ENCODE measurements at regions not wholly inside any gene's neighbourhood (a gene's known extent, or its start where the extent isn't known, plus 50 kb on each side); places are given as distances from the start of the nearest gene placed in this dataset.
"Not testable (repeated sequence)": the region's sequence is repeated elsewhere in the genome, so short reads cannot be mapped to it uniquely, and the experiment has no call there.

DNA sequence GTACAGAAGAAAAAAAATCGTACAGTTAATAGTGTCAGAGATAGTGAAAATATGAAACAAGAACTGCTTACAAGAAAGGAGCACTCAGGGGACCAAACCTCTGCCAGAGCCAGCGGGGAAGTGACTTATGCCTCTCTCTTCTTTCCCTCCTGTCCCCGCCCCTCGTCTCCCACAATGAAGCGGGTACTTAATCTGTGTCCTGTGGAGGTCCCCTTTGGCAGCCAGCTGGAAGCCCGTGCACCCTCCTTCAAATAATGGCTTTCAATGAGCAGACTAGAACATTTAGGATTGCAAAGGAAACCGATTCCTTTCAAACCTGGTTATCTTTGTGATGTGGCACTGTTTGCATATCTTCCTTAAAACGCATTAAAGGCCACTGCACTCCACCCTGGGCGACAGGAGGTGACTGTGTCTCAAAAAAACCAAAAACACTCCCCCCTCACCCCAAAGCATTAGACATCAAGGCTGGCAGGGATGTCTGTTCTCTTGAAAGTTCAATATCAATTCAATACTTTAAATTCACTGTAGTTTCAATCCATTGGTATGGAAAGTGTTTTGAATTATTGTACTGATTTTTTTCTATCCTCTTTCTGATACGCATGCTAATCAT is 51.7 kb downstream of the PPIAL4C start:
- H3K4me3 ChIP-seq; DNase-seq; H3K9me3 ChIP-seq; H3K4me1 ChIP-seq; H3K36me3 ChIP-seq; intact Hi-C loops (cut with DNase I); ATAC-seq; H3K27me3 ChIP-seq (ENCODE audit: low read depth): not testable (repeated sequence)
- H3K27ac ChIP-seq = peak overlapping the region; percentile 95

DNA sequence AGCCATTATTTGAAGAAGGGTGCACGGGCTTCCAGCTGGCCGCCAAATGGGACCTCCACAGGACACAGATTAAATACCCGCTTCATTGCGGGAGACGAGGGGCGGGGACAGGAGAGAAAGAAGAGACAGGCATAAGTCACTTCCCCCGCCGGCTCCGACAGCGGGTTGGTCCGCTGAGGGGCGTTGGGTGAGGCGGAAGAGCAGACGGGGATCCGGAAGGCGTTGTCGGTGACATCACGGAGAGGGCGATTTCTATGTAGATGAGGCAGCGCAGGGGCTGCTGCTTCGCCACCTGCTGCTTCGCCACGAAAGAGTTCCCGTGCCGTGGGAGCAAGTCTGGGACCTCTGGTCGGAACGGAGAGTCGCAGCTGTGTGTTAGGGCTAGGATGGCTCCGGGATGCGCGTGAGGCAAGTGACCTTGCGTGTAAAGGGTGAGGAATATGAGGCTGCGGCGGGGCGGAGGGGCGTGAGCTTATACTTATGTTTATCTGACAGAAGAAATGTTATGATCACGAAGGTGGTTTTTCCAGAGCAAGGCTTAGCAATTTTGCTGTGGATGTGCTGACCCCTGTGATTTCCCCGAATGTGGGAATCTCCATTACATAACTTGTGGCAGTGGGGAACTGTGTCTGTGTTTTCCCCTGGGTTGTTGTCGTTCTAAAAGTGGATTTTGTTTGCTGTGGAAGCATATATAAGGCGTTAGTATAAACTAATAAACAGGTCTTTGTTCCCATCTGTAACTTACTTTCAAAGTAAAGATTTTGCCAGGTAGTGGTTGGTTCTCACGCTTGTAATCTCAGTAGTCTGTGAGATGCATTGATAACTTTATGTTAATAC is 52.9 kb downstream of the PPIAL4C start:
- peak; percentile 96 for DNase-seq
- Histone ChIP-seq H3K27ac (peak overlapping the region; percentile 95), H3K4me3 (peak overlapping the region; percentile 55)
- intact Hi-C loops (cut with DNase I); H3K4me1 ChIP-seq; H3K36me3 ChIP-seq; H3K27me3 ChIP-seq (ENCODE audit: low read depth); H3K9me3 ChIP-seq: not testable (repeated sequence)
- peak; percentile 97 to 98 for ATAC-seq

DNA sequence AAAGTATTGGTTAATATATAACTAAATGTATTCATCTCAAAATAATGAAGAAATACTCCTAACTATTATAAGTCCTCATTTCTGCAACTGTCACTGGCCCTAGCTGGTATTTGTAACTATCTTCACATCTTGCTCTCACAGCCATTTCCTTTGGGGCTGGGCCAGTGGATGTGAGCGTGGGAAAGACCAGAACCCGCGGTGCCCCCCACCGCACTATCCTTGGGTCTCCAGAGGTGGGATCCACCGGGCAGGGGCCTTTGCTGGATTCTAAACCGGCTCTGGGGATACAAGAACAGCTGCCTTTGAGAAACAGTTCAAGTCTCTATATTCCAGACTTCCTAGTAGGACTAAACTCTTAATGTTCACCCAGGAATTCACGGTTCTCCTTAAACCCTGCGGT is 54.8 kb downstream of the PPIAL4C start:
- H3K27me3 ChIP-seq (ENCODE audit: low read depth); H3K36me3 ChIP-seq; ATAC-seq; DNase-seq; H3K9me3 ChIP-seq; H3K4me1 ChIP-seq; H3K4me3 ChIP-seq; intact Hi-C loops (cut with DNase I); H3K27ac ChIP-seq: not testable (repeated sequence)

DNA sequence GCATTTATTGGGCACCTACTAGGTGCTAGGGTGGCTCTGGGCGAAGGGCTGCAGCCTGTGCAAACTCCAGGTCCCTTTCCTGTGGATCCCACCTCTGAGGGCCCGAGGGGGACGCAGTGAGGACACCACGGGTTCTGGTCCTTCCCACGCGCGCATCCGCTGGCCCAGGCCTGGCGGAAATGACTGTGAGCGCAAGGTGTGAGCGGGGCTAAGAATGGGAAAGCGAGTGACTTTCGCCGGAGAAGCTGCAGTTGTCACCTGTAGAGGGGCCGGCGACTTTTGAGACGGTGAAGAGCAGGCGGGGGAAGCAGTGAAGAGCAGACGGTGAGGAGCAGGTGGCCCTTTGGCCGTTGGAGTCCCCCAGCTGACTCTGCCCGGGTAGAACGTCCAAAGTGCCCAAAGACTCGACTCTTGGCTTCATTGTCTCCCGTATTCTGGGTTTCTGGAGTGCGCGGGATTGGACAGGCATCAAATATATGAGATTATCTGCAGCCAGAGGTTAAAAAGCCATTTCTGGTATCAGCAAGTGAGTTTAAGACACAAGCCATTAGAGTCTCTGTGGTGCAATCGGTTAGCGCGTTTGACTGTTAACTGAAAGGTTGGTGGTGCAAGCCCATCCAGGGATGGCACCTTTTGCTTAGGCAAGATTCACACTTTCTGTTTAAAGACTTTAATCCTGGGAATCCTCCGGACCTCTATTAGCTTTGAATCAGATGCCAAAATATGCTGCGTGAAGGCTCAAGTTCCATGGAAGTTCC is 55.4 kb downstream of the PPIAL4C start:
- H3K27me3 ChIP-seq (ENCODE audit: low read depth); intact Hi-C loops (cut with DNase I); H3K9me3 ChIP-seq; DNase-seq; H3K4me1 ChIP-seq; H3K36me3 ChIP-seq; H3K27ac ChIP-seq; ATAC-seq; H3K4me3 ChIP-seq: not testable (repeated sequence)

DNA sequence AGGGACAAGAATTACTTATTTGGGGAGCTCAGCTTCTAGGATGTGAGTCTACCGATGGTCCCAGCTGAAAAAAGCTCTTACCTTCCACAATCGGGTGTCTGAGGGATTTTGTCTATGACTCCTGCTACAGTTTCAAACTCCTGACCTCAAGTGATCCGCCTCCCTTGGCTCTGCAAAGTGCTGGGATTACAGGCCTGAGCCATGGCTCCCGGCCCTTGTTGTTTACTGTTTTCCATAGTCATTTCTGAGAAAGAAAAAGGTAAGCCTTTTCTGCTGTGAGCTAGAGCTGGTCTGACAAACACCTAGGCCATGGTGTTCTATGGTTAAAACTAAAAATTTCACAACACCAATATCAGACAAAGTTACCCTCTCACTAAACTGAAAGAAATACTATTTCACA is 57.5 kb downstream of the PPIAL4C start:
- H3K4me1 ChIP-seq; H3K9me3 ChIP-seq; H3K36me3 ChIP-seq; H3K4me3 ChIP-seq; intact Hi-C loops (cut with DNase I); H3K27me3 ChIP-seq (ENCODE audit: low read depth); H3K27ac ChIP-seq; DNase-seq; ATAC-seq: not testable (repeated sequence)

DNA sequence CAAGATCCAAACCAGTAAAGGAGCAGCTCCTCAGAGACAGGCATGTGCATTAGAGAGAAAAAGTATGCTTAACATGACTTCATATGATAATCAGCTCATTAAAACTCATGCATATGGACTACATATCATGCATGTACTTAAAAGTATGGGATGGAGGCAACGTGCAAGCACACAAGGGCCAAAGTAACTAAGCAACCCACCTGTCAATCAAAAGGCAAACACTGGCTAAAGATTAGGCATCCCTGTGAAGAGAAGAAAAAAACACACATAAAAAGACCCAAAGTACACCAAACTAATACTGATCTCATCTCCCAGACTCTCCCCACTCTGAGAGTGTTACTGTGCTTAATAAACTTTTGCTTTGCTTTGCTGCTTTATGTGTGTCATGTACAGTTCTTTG is 61.2 kb downstream of the PPIAL4C start:
- H3K4me3 ChIP-seq; intact Hi-C loops (cut with DNase I); DNase-seq; H3K27ac ChIP-seq; H3K27me3 ChIP-seq (ENCODE audit: low read depth); H3K36me3 ChIP-seq; ATAC-seq; H3K4me1 ChIP-seq; H3K9me3 ChIP-seq: not testable (repeated sequence)

DNA sequence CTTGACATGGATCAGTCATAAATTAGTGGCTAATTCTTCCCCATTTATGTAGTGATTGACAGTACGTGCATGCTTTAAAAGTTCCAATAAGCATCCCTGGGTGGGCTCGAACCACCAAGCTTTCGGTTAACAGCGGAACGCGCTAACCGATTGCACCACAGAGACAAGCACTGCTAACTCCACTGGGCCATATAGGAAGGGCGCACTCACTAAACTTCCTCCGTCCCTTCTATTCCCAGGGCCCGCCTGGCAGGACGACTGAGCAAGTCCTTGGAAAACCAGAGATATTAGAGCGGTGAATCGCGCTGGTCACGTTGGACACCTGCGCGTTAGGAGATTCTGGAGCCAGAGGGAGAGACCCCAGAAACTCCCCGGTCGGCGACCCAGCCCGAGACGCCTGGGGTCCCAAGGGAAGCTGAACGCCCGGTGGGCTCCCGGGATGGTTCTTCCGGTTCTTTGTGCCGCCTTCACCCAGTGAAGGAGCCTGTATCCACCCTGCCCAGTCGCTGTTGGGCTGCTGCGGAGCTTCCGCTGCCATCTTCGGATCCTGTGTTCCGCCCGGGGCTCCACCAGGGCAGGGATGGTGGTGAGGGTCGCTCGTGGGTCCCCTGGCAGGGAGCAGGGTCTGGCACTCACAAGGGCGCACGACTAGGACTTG is 62.8 kb downstream of the PPIAL4C start:
- H3K9me3 ChIP-seq; H3K27ac ChIP-seq; H3K27me3 ChIP-seq (ENCODE audit: low read depth); H3K4me1 ChIP-seq; intact Hi-C loops (cut with DNase I); H3K36me3 ChIP-seq; DNase-seq: not testable (repeated sequence)
- peak overlapping the region; percentile 50 for H3K4me3 ChIP-seq
- ATAC-seq = peak; percentile 76 to 83

DNA sequence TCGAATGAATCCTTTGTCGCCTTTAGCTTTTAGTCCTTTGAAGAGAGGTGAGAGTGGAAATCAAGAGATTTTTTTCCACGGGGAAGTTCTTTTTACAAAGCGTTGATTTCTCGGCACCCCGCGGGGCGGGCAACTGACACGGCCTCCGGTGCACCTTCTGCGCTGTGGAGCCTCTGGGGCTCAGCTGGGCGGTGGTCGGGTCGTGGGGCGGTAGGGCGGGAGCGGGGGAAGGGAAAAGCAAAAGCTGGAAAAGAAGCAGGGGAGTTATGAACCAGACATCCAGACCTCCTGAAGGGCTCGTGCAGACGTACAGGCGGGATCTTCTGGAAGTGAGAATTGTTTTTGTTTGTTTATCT is 63.3 kb downstream of the PPIAL4C start:
- H3K4me1 ChIP-seq; intact Hi-C loops (cut with DNase I); H3K27ac ChIP-seq; H3K36me3 ChIP-seq; H3K27me3 ChIP-seq (ENCODE audit: low read depth); H3K9me3 ChIP-seq: not testable (repeated sequence)
- H3K4me3 ChIP-seq = peak overlapping the region; percentile 50
- ATAC-seq = peak; percentile 49 to 55
- DNase-seq = peak; percentile 57

DNA sequence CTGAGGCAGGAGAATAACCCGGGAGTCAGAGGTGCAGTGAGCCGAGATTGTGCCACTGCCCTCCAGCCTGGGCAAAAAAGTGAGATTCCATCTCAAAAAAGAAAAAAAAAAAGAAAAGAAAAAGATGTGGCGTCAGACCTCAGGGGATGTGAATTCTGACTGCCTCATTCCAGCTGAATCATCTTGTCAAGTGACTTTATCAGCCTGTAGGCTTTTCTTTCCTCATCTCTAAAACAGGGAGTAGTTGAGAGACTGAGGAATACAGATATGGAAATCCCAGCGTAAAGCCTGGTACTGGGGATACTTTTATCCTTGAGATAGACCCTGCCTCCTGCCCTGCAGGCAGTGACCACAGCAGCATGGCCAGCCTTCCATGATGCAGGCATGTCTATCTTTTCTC is 74.1 kb downstream of the PPIAL4C start:
- H3K4me1 ChIP-seq; H3K27me3 ChIP-seq (ENCODE audit: low read depth); H3K36me3 ChIP-seq; H3K4me3 ChIP-seq; H3K9me3 ChIP-seq; DNase-seq; intact Hi-C loops (cut with DNase I); H3K27ac ChIP-seq; ATAC-seq: not testable (repeated sequence)

DNA sequence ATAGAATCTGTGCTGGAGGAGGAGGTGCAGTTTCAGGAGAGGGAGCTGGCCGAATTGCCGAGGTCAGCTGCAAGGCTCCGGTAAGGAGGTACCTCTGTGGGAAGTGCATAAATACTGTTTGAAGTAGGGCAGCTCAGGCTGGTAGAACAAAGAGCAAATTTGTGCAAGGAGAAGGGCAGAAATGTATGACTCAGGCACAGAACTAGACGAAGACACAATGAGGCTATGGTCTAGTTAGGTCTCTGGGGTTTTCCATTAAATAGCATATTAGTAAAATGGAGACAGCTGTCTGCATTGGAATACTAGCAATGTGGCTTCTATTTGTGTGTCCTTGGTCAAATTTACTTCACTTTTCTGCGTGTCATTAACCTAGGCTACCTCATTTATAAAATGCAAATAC is 74.5 kb downstream of the PPIAL4C start:
- H3K27ac ChIP-seq; intact Hi-C loops (cut with DNase I); H3K4me1 ChIP-seq; H3K4me3 ChIP-seq; DNase-seq; ATAC-seq; H3K9me3 ChIP-seq; H3K36me3 ChIP-seq; H3K27me3 ChIP-seq (ENCODE audit: low read depth): not testable (repeated sequence)

DNA sequence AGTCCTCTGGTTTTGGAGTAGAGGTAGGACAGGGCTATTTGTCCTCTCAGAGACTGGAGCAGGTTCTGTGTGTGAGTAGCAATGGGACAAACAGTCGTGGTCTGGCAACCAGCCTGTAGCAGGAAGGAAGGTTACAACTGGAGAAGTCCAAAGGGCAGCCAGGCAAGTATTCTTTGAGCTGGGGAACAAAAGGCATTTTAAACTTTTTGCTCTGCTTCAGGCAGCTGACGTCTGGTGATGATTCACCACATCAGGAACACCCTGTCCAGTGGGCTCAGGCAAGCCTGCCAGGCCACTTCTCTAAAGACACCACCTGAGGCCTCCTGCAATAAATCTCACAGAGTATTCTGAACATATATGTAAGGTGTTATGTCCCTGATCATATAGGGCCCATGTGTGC is 81.0 kb downstream of the PPIAL4C start:
- DNase-seq; intact Hi-C loops (cut with DNase I); H3K4me1 ChIP-seq; H3K27me3 ChIP-seq (ENCODE audit: low read depth); H3K9me3 ChIP-seq; H3K27ac ChIP-seq; H3K4me3 ChIP-seq; H3K36me3 ChIP-seq: not testable (repeated sequence)
- peak; percentile 53 to 56 for ATAC-seq

DNA sequence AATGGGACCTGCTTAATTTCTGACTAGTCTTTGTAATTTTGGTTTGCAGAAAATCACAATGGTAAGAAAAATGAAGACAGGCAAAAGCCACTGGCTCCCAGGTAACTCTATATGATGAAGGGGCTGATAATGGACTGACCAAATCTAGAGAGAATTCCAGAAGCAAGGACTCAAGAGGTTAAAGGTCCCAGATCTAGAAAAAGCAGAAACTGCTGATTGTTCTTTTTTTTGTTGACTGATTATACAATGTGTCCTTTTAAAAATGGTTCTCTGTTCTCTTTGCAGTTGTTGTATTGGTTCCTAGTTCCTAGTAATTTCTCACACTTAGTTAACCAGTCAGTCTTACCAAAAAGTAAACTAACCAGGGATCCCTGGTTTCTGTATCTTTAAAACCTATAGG is 81.4 kb downstream of the PPIAL4C start:
- H3K27me3 ChIP-seq (ENCODE audit: low read depth); H3K36me3 ChIP-seq; DNase-seq; intact Hi-C loops (cut with DNase I); H3K4me1 ChIP-seq; ATAC-seq; H3K4me3 ChIP-seq; H3K9me3 ChIP-seq; H3K27ac ChIP-seq: not testable (repeated sequence)

DNA sequence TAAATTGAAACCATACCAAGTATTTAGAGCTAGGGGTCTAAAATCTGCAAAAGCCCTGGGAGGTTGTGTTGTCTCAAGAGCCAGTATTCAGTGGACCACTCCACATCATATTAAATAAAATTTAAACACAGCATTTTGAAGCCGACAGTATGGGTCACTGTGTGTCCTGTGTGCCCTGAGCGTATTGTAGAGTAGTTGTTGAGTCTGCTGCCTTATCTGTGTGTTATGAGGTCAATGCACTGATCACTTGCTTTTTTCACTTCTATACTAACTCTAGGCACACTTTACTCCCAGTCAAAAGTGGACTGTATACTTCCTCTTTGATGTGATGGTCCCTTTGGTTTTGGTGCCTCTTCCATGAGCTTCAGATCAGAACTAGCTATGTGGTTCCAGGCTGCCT is 81.9 kb downstream of the PPIAL4C start:
- H3K27me3 ChIP-seq (ENCODE audit: low read depth); H3K36me3 ChIP-seq; intact Hi-C loops (cut with DNase I); H3K9me3 ChIP-seq; H3K4me3 ChIP-seq; DNase-seq; H3K4me1 ChIP-seq; H3K27ac ChIP-seq; ATAC-seq: not testable (repeated sequence)
